Stimulated activated CD8-positive, alpha-beta memory T cell treated with anti-CD3 and anti-CD28 coated beads, Interleukin-15, amount 100 ng/mL, for 4 hours (primary cell): ENCODE measurements at regions not wholly inside any gene's neighbourhood (a gene's known extent, or its start where the extent isn't known, plus 50 kb on each side); places are given as distances from the start of the nearest gene placed in this dataset.
"Not testable (repeated sequence)": the region's sequence is repeated elsewhere in the genome, so short reads cannot be mapped to it uniquely, and the experiment has no call there.

Experiments used
- DNase-seq, 2 donors: peaks; one replicate each; pipeline ENCODE4 v3.0.0-alpha.2; 2020; ENCODE audit warnings: low read depth in 2 of 2

GRCh38 chr6:130610303-130610702 lies 216.9 kb upstream of the SMLR1 start:
- no peak for DNase-seq

- no peak for DNase-seq
Observed at GRCh38 chr6:130611366-130611765, 215.8 kb upstream of the SMLR1 start.

- no peak for DNase-seq
Observed at GRCh38 chr6:130613176-130613575, 214.0 kb upstream of the SMLR1 start.

GRCh38 chr6:130615816-130616215 lies 211.4 kb upstream of the SMLR1 start:
- DNase-seq, result no peak

- DNase-seq, result no peak
Observed at GRCh38 chr6:130617658-130618057, 209.5 kb upstream of the SMLR1 start.

GRCh38 chr6:130618806-130619205 lies 208.4 kb upstream of the SMLR1 start:
- not testable (repeated sequence) for DNase-seq

- no peak for DNase-seq
Observed at GRCh38 chr6:130620338-130620781, 206.8 kb upstream of the SMLR1 start.

GRCh38 chr6:130622142-130622541 lies 205.1 kb upstream of the SMLR1 start:
- DNase-seq, result no peak

GRCh38 chr6:130624046-130624445 lies 203.2 kb upstream of the SMLR1 start:
- no peak for DNase-seq

- no peak for DNase-seq
Observed at GRCh38 chr6:130625825-130626527, 201.2 kb upstream of the SMLR1 start.

- DNase-seq, result no peak
Observed at GRCh38 chr6:130628862-130629261, 198.3 kb upstream of the SMLR1 start.

- DNase-seq, result no peak
Observed at GRCh38 chr6:130629640-130630039, 197.6 kb upstream of the SMLR1 start.

- no peak for DNase-seq
Observed at GRCh38 chr6:130632277-130632676, 194.9 kb upstream of the SMLR1 start.

GRCh38 chr6:130632897-130633296 lies 194.3 kb upstream of the SMLR1 start:
- DNase-seq, result no peak

- DNase-seq, result no peak
Observed at GRCh38 chr6:130643361-130643760, 183.8 kb upstream of the SMLR1 start.

GRCh38 chr6:130644175-130644574 lies 183.0 kb upstream of the SMLR1 start:
- no peak for DNase-seq

- DNase-seq, result not testable (repeated sequence)
Observed at GRCh38 chr6:130644769-130645168, 182.4 kb upstream of the SMLR1 start.

GRCh38 chr6:130647246-130647645 lies 180.0 kb upstream of the SMLR1 start:
- no peak for DNase-seq

GRCh38 chr6:130655586-130655985 lies 171.6 kb upstream of the SMLR1 start:
- no peak for DNase-seq

GRCh38 chr6:130661077-130661476 lies 166.1 kb upstream of the SMLR1 start:
- no peak for DNase-seq

GRCh38 chr6:130666786-130667185 lies 160.4 kb upstream of the SMLR1 start:
- DNase-seq, result no peak

GRCh38 chr6:130670142-130670541 lies 157.1 kb upstream of the SMLR1 start:
- DNase-seq, result no peak

GRCh38 chr6:130671119-130671518 lies 156.1 kb upstream of the SMLR1 start:
- DNase-seq, result no peak

GRCh38 chr6:130671577-130671976 lies 155.6 kb upstream of the SMLR1 start:
- DNase-seq, result no peak
